Progenitor cell of endocrine pancreas (in vitro differentiated cells): ENCODE measurements at regions not wholly inside any gene's neighbourhood (a gene's known extent, or its start where the extent isn't known, plus 50 kb on each side); places are given as distances from the start of the nearest gene placed in this dataset.

Source experiments
- DNase-seq: peaks from one replicate; pipeline ENCODE4 v3.0.0; 2021; ENCODE audit warnings: low spot score; ENCODE audit not compliant: unreplicated experiment
- H3K27ac Mint-ChIP-seq: 2 replicates; pipeline ENCODE4 v1.8.0; 2021; ENCODE audit warnings: mild to moderate bottlenecking, moderate library complexity, mixed read lengths
- H3K27me3 Mint-ChIP-seq: 2 replicates; pipeline ENCODE4 v1.8.0; 2021; ENCODE audit warnings: mixed read lengths
- H3K36me3 Mint-ChIP-seq: 2 replicates; pipeline ENCODE4 v1.8.0; 2022; ENCODE audit warnings: mixed read lengths; ENCODE audit not compliant: insufficient read depth
- H3K4me1 Mint-ChIP-seq: 2 replicates; pipeline ENCODE4 v1.8.0; 2021; ENCODE audit warnings: low read depth, mixed read lengths
- H3K4me3 Mint-ChIP-seq: 2 replicates; pipeline ENCODE4 v1.8.0; 2021; ENCODE audit warnings: low read depth, mild to moderate bottlenecking, moderate library complexity, mixed read lengths
- H3K9me3 Mint-ChIP-seq: 2 replicates; pipeline ENCODE4 v1.8.0; 2021; ENCODE audit warnings: low read depth, mixed read lengths
- TF ChIP-seq, protein P1 (sequence below): fragments of 200-600 bp; sonication (generic); IDR thresholded peaks from one replicate; pipeline ENCODE4 v1.5.0; 2021; ENCODE audit warnings: antibody characterized with exemption, mild to moderate bottlenecking; ENCODE audit not compliant: unreplicated experiment

DNA sequence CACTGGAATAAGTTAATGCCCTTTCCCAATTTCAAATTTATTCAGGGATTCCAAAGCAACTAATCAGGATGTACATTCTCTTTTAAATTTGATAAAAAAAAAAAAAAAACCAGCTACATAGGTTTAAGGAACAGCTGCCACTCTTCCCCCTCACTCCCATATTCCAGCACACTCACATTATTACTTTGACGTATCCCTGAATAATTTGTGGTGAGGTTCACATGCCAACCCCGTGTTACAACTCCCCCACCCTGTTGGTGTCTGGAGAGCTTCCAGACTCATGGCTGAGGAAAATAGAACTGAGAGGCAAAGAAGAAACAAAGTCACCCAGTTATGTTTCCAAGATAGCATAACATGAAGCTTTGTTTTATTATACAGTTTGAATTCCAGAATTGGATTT, 300.5 kb upstream of the MME start:
- TF ChIP-seq, protein P1, sequence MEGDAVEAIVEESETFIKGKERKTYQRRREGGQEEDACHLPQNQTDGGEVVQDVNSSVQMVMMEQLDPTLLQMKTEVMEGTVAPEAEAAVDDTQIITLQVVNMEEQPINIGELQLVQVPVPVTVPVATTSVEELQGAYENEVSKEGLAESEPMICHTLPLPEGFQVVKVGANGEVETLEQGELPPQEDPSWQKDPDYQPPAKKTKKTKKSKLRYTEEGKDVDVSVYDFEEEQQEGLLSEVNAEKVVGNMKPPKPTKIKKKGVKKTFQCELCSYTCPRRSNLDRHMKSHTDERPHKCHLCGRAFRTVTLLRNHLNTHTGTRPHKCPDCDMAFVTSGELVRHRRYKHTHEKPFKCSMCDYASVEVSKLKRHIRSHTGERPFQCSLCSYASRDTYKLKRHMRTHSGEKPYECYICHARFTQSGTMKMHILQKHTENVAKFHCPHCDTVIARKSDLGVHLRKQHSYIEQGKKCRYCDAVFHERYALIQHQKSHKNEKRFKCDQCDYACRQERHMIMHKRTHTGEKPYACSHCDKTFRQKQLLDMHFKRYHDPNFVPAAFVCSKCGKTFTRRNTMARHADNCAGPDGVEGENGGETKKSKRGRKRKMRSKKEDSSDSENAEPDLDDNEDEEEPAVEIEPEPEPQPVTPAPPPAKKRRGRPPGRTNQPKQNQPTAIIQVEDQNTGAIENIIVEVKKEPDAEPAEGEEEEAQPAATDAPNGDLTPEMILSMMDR, result no peak
- no peak for DNase-seq
- Mint-ChIP-seq H3K36me3 (no peaks in the 10 kb centered on the region), H3K4me3 (no peak overlapping the region), H3K27me3 (no peaks in the 10 kb centered on the region), H3K27ac (no peak overlapping the region), H3K4me1 (no peaks in the 10 kb centered on the region), H3K9me3 (no peaks in the 10 kb centered on the region)

DNA sequence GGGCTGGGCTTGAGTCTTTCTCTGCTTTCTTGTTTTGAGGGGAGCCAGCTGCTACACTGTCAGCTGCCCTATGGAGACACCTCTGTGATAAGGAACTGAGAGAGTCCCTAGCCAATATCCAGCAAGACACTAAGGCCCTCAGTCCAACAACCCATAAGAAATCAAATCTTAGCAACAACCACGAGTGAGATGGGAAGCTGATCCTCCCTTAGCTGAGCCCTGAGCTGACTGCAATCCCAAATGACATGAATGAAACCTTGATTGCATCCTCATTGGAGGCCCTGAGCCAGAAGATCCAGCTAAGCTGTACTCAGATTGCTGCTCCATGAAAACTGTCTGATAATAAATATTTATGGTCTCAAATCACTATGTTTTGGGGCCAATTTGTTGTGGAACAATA, 302.1 kb upstream of the MME start:
- no peak for DNase-seq
- TF ChIP-seq, protein P1, result no peak
- Mint-ChIP-seq H3K4me1 (no peaks in the 10 kb centered on the region), H3K9me3 (no peaks in the 10 kb centered on the region), H3K27ac (no peak overlapping the region), H3K4me3 (no peak overlapping the region), H3K27me3 (no peaks in the 10 kb centered on the region), H3K36me3 (no peaks in the 10 kb centered on the region)

DNA sequence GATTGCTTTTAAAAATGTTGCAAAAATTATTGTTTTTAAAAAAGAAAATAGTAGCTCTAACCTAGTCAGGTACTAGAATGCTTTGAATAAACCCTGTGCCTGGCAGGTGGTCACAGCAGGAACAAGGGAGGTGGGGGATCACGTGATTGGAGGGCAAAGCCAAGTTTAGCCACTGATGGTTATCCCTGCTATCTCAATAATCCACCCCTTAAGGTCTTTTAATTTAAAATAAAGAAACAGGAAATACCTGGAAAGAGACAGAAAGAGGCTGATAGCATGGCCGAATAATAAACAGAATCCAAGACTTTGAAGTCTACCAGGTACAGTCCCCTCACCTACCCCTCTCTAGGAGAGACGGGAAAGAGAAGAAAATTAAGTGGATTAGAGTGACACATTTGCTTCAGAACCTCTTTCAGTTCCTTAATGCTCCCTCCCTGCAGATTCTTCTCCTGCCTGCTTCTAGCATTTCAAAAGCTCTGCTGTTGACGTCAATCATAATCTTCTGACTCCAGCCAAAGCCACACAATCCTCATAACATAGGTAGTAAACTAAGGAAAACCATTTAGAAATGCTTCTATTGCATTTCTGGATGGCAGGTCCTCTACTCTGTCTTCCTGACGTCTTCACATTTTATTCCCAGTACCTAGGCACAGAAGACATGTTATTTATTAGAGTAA, 303.4 kb upstream of the MME start:
- no peak for DNase-seq
- no peaks in the 10 kb centered on the region for H3K4me1 Mint-ChIP-seq
- H3K36me3 Mint-ChIP-seq, result no peaks in the 10 kb centered on the region
- H3K27me3 Mint-ChIP-seq, result no peaks in the 10 kb centered on the region
- no peaks in the 10 kb centered on the region for H3K9me3 Mint-ChIP-seq
- TF ChIP-seq, protein P1, result no peak
- H3K27ac Mint-ChIP-seq, result no peak overlapping the region
- H3K4me3 Mint-ChIP-seq, result no peak overlapping the region

DNA sequence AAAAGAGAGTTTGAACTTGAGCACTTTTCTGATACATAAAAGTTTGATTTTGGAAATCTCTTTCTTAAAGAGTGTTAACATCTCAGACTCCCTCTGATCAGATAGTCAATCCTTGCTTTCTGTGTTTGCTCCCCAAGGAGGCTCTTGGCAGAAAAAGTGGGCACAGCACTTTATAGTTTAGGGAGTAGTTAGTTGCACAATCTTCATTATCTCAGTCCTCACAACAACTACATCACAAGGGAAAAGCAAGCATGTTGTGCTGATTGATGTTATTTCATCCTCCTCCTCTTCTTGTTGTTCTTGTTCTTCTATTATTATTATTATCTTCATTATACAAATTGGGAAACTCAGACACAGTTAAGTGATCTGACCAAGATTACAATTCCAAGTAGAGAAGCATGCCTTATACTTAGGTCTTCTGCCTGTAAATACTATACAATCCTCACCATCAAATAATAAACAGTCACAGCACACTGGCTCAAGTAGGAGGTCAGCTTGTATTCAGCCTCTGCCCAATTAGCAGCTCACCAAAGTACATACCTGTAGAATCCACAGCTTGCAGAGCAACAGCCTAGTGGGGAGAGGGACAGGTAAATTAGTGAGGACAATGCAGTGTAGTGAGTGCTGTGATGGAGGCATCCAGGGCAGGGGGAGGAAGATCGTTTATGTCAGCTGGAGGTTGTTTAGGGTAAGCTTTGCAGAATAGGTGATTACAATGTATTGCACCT, 304.1 kb upstream of the MME start:
- no peak overlapping the region for H3K4me3 Mint-ChIP-seq

DNA sequence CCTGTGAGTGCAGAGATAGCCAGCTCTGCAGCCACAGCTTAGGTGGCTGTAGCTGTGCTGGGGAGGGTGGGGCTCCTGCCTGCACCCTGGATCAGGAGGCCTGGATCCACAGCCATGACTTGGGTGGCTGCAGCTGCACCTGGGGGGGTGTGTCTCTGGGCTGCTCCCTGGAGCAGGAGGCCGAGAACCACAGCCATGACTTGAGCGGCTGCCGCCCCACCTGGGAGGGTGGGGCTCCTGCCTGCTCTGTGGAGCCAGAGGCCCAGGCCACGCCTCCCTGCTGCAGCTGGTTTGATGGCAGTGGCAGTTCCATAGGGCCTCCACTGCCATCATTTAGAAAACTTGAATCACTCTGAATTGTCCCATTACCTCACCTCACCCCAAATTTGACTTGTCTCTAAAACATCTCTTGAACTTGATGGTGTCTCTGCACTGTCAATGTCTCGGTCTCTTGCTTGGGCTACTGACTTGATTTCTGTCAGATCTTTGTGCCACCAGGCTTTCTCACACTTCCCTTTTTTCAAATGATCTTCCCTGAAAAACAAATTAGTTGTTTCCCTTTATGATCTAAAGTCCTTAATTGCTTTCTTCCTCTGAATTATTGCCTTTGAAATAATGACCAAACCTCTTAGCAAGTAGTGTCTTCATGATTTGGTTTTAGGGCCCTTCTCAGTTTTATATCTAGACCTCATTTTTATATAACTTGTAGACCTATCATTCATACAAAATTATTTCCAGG, 313.2 kb upstream of the MME start:
- TF ChIP-seq, protein P1, result no peak
- Mint-ChIP-seq H3K4me1 (peaks cover 2% of the 10 kb centered on the region), H3K9me3 (no peaks in the 10 kb centered on the region), H3K4me3 (no peak overlapping the region), H3K27me3 (no peaks in the 10 kb centered on the region), H3K36me3 (no peaks in the 10 kb centered on the region), H3K27ac (no peak overlapping the region)
- no peak for DNase-seq

More for the DNA sequence above, 304.1 kb upstream of the MME start:
- H3K27me3 Mint-ChIP-seq, result no peaks in the 10 kb centered on the region
- no peak for DNase-seq
- TF ChIP-seq, protein P1, result no peak
- no peaks in the 10 kb centered on the region for H3K36me3 Mint-ChIP-seq
- H3K4me1 Mint-ChIP-seq, result no peaks in the 10 kb centered on the region
- no peak overlapping the region for H3K27ac Mint-ChIP-seq
- no peaks in the 10 kb centered on the region for H3K9me3 Mint-ChIP-seq
